ENCODE measurements at regions not wholly inside any gene's neighbourhood (a gene's known extent, or its start where the extent isn't known, plus 50 kb on each side); places are given as distances from the start of the nearest gene placed in this dataset.

DNA sequence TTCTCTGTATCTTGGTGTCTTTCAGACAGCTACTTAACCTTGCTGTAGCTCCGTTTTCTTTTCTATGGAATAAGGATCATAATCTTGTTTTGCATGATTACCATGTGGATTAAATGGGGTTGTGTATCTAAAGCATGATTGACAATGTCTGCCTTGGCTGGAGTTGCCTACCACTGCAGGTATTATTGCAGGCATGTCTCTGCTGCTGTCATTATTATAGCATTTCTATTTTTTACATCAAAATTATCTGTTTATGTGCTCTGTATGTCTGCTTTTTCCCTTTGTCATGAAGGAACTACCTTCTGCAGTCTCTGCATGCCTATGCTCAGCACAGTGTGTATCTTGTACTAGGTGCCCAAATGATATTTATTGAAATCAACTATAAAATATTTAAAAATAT, 95.9 kb upstream of the TAPT1 start:
- no peak for DNase-seq (ENCODE audit: low read depth, low spot score)
- Mint-ChIP-seq H3K36me3 (ENCODE audit: low read depth) (peaks cover 4% of the 10 kb centered on the region), H3K4me1 (no peaks in the 10 kb centered on the region), H3K27me3 (ENCODE audit: low read depth) (no peaks in the 10 kb centered on the region), H3K4me3 (no peak overlapping the region), H3K27ac (ENCODE audit: unreplicated experiment) (no peak overlapping the region), H3K9me3 (peaks cover 10% of the 10 kb centered on the region)
- TF ChIP-seq, protein P1, sequence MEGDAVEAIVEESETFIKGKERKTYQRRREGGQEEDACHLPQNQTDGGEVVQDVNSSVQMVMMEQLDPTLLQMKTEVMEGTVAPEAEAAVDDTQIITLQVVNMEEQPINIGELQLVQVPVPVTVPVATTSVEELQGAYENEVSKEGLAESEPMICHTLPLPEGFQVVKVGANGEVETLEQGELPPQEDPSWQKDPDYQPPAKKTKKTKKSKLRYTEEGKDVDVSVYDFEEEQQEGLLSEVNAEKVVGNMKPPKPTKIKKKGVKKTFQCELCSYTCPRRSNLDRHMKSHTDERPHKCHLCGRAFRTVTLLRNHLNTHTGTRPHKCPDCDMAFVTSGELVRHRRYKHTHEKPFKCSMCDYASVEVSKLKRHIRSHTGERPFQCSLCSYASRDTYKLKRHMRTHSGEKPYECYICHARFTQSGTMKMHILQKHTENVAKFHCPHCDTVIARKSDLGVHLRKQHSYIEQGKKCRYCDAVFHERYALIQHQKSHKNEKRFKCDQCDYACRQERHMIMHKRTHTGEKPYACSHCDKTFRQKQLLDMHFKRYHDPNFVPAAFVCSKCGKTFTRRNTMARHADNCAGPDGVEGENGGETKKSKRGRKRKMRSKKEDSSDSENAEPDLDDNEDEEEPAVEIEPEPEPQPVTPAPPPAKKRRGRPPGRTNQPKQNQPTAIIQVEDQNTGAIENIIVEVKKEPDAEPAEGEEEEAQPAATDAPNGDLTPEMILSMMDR (conservative IDR thresholded peaks at IDR 0.05) = no peak

DNA sequence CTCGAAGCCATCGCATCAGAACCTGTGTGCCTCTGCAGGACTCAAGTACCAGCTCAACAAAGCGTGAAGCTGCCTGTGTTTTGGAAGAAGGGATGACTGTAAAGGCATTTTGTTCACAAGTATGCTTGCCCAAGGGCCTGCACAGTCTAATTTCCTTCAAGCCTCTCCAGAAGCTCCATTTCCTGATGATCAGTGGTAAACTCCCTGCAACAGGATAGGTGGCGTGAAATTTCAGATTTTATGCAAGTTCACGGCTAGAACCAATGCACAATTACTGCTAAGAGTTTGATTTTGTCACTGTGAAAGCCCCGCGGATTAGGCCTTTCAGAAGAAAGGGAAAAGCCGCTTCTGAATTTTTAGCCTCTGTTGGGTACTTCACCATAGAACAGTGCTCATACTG, 89.2 kb upstream of the TAPT1 start:
- H3K36me3 Mint-ChIP-seq (ENCODE audit: low read depth) = no peaks in the 10 kb centered on the region
- TF ChIP-seq, protein P1 (conservative IDR thresholded peaks at IDR 0.05) = no peak
- DNase-seq (ENCODE audit: low read depth, low spot score) = no peak
- H3K27ac Mint-ChIP-seq (ENCODE audit: unreplicated experiment) = no peak overlapping the region
- H3K4me3 Mint-ChIP-seq = no peak overlapping the region
- no peaks in the 10 kb centered on the region for H3K27me3 Mint-ChIP-seq (ENCODE audit: low read depth)
- peaks cover under 1% of the 10 kb centered on the region for H3K9me3 Mint-ChIP-seq
- no peaks in the 10 kb centered on the region for H3K4me1 Mint-ChIP-seq

DNA sequence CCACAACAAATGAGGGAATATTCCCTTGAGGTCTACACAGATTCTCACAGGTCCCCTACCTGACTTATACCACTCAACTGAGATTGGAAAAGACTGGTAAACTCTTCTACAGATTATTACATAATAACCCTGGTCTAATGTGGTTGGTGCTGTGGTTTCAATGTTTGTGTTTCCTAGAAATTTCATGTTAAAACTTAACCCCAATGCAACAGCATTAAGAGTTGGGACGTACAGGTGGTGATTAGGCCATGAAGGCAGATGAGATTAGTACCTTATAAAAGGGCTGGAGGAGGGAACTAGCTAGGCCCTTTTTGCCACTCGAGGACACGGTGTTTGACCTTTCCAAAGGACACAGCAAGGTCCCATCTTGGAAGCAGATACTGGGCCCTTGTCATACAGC, 84.3 kb upstream of the TAPT1 start:
- Mint-ChIP-seq H3K27ac (ENCODE audit: unreplicated experiment) (no peak overlapping the region), H3K4me1 (no peaks in the 10 kb centered on the region)
- DNase-seq (ENCODE audit: low read depth, low spot score) = no peak

DNA sequence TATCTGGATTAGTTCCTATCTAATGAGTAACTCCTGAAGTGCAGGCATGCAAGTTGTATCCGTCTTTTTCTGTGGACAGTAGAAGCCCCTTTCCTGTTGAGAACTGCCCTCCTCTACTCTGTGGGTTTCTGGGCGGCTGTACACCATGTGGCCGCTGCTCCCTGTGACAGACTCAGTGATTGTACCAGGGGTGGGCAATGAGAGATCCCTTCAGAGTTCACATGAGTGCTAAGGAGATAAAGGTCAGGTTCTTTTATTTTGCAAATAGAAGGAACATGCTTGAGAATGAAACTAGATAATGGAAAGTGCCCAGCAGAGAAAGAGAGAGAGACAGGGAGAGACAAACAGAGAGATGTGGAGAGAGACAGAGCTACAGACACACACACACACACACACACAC, 76.4 kb upstream of the TAPT1 start:
- DNase-seq (ENCODE audit: low read depth, low spot score) = no peak
- Mint-ChIP-seq H3K9me3 (peaks cover 3% of the 10 kb centered on the region), H3K4me3 (no peak overlapping the region), H3K4me1 (no peaks in the 10 kb centered on the region), H3K36me3 (ENCODE audit: low read depth) (peaks cover under 1% of the 10 kb centered on the region), H3K27ac (ENCODE audit: unreplicated experiment) (no peak overlapping the region), H3K27me3 (ENCODE audit: low read depth) (no peaks in the 10 kb centered on the region)
- TF ChIP-seq, protein P1 (conservative IDR thresholded peaks at IDR 0.05) = no peak

More for the DNA sequence above, 84.3 kb upstream of the TAPT1 start:
- H3K4me3 Mint-ChIP-seq = no peak overlapping the region
- TF ChIP-seq, protein P1 (conservative IDR thresholded peaks at IDR 0.05) = no peak
- H3K9me3 Mint-ChIP-seq = peaks cover 7% of the 10 kb centered on the region
- H3K36me3 Mint-ChIP-seq (ENCODE audit: low read depth) = peaks cover 2% of the 10 kb centered on the region
- no peaks in the 10 kb centered on the region for H3K27me3 Mint-ChIP-seq (ENCODE audit: low read depth)

DNA sequence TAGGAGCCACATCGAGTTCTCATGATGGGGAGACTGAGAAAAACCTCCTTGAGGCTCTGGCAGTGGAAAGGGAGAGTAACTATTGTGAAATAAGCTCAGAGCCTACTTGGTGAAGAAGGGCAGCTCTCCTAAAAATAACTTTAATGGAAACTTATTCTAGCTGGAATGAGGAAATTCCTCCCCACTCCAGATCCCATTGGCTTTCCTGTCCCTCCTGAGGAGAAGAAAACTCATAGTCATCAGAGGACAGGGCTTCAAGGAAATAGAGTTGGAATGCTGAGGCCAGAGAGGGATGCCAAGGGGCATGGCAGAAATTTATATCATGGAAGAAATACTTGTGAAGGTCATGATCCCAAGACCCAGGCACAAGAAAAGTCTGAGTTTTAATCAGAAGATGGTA, 70.7 kb upstream of the TAPT1 start:
- Mint-ChIP-seq H3K27me3 (ENCODE audit: low read depth) (no peaks in the 10 kb centered on the region), H3K4me1 (peaks cover 10% of the 10 kb centered on the region)

More for the DNA sequence above, 70.7 kb upstream of the TAPT1 start:
- Mint-ChIP-seq H3K27ac (ENCODE audit: unreplicated experiment) (no peak overlapping the region), H3K4me3 (no peak overlapping the region), H3K36me3 (ENCODE audit: low read depth) (peaks cover 10% of the 10 kb centered on the region), H3K9me3 (peaks cover 9% of the 10 kb centered on the region)
- TF ChIP-seq, protein P1 (conservative IDR thresholded peaks at IDR 0.05) = no peak
- DNase-seq (ENCODE audit: low read depth, low spot score) = no peak
